ENCODE measurements at regions not wholly inside any gene's neighbourhood (a gene's known extent, or its start where the extent isn't known, plus 50 kb on each side); places are given as distances from the start of the nearest gene placed in this dataset.

- no peak for TF ChIP-seq SUZ12 (IDR thresholded peaks at IDR 0.05)
- TF ChIP-seq ZNF384 (IDR thresholded peaks at IDR 0.05), result no peak
- no peak for TF ChIP-seq HDGF (IDR thresholded peaks at IDR 0.05; ENCODE audit: borderline replicate concordance)
- TF ChIP-seq SP1 (IDR thresholded peaks at IDR 0.05), result no peak
- TF ChIP-seq FOXM1 (IDR thresholded peaks at IDR 0.05; ENCODE audit: borderline replicate concordance), result no peak
Measured at GRCh38 chr2:238598802-238599530, 172.2 kb downstream of the ASB1 start.
